IMR-90 (cell line): ENCODE measurements at regions not wholly inside any gene's neighbourhood (a gene's known extent, or its start where the extent isn't known, plus 50 kb on each side); places are given as distances from the start of the nearest gene placed in this dataset.
A peak's percentile ranks its signal among the peaks of the same experiment; 100 is the strongest.

Source experiments
- ATAC-seq: fragments of 200-7000 bp; cut with Tn5 transposase; 2 replicates; pipeline ENCODE4 v1.9.1; 2020; ENCODE audit warnings: low read depth, mild to moderate bottlenecking, moderate library complexity
- BruUV-seq: library from RNA; stranded (reverse); fragments of 400-500 nt; replicated peaks from 2 replicates; lab custom pipeline; 2021; lab: Mats Ljungman, UMichigan
- CTCF ChIA-PET: fragments of 300-600 bp; formaldehyde crosslinking; extraction: SDS; loops from one replicate; lab custom pipeline; 2021; ENCODE audit warnings: antibody characterized with exemption; lab: Yijun Ruan, JAX
- POLR2A ChIA-PET: fragments of 300-600 bp; sonication (Branson Sonifier 250); formaldehyde crosslinking; loops from one replicate; lab custom pipeline; 2022; ENCODE audit warnings: antibody characterized with exemption; ENCODE audit not compliant: unreplicated experiment; lab: Charles Lee
- DNase-seq: peaks from one replicate; pipeline ENCODE4 v3.0.0; 2013
- H2AFZ ChIP-seq: replicated peaks from 2 replicates; pipeline ENCODE3; 2013; ENCODE audit warnings: low read length, mild to moderate bottlenecking; ENCODE audit not compliant: poor library complexity
- H2AK5ac ChIP-seq: 2 replicates; pipeline ENCODE4 v1.6.1; 2013; ENCODE audit warnings: low read depth, low read length, inconsistent platforms
- H2AK9ac ChIP-seq: replicated peaks from 2 replicates; pipeline ENCODE3; 2013; ENCODE audit warnings: mild to moderate bottlenecking, low read depth, low read length, moderate library complexity; ENCODE audit not compliant: poor library complexity
- H2BK120ac ChIP-seq: 2 replicates; pipeline ENCODE4 v1.6.1; 2013; ENCODE audit warnings: low read depth, low read length, inconsistent platforms
- H2BK15ac ChIP-seq: 3 replicates; pipeline ENCODE4 v1.6.1; 2013; ENCODE audit warnings: low read depth, low read length, inconsistent platforms
- H2BK20ac ChIP-seq: 2 replicates; pipeline ENCODE4 v1.6.1; 2013; ENCODE audit warnings: low read depth, mild to moderate bottlenecking, inconsistent platforms, low read length, moderate library complexity
- H2BK5ac ChIP-seq: 2 replicates; pipeline ENCODE4 v1.6.1; 2013; ENCODE audit warnings: mild to moderate bottlenecking, low read depth, low read length, inconsistent platforms; ENCODE audit not compliant: poor library complexity, severe bottlenecking
- H3K14ac ChIP-seq: replicated peaks from 2 replicates; pipeline ENCODE4 v1.6.1; 2013; ENCODE audit warnings: low read depth, low read length, inconsistent platforms
- H3K18ac ChIP-seq: 2 replicates; pipeline ENCODE4 v1.6.1; 2013; ENCODE audit warnings: low read depth, low read length, control low read depth
- H3K23ac ChIP-seq: 2 replicates; pipeline ENCODE4 v1.6.1; 2013; ENCODE audit warnings: low read depth, low read length, inconsistent platforms
- H3K27ac ChIP-seq: 2 replicates; pipeline ENCODE4 v1.5.1; 2013; ENCODE audit warnings: mild to moderate bottlenecking, control low read depth, low read length; ENCODE audit not compliant: insufficient read depth
- H3K27me3 ChIP-seq: 2 replicates; pipeline ENCODE4 v1.6.1; 2013; ENCODE audit warnings: low read length; ENCODE audit not compliant: control insufficient read depth, insufficient read depth
- H3K36me3 ChIP-seq: 2 replicates; pipeline ENCODE4 v1.6.1; 2013; ENCODE audit warnings: low read length, mixed read lengths; ENCODE audit not compliant: control insufficient read depth, insufficient read depth
- H3K4ac ChIP-seq: 2 replicates; pipeline ENCODE4 v1.6.1; 2013; ENCODE audit warnings: low read depth, low read length, inconsistent platforms
- H3K4me1 ChIP-seq: 2 replicates; pipeline ENCODE4 v1.6.1; 2013; ENCODE audit warnings: low read length, mixed read lengths; ENCODE audit not compliant: control insufficient read depth, insufficient read depth
- H3K4me2 ChIP-seq: 2 replicates; pipeline ENCODE4 v1.6.1; 2013; ENCODE audit warnings: low read depth, mild to moderate bottlenecking, control low read depth, low read length, moderate library complexity
- H3K4me3 ChIP-seq: 2 replicates; pipeline ENCODE4 v1.5.1; 2013; ENCODE audit warnings: low read depth, mild to moderate bottlenecking, control low read depth, low read length, moderate library complexity; ENCODE audit not compliant: insufficient read depth
- H3K56ac ChIP-seq: 2 replicates; pipeline ENCODE4 v1.6.1; 2013; ENCODE audit warnings: low read length, inconsistent platforms; ENCODE audit not compliant: insufficient read depth; ENCODE audit errors: extremely low read depth
- H3K79me1 ChIP-seq, 2 experiments: 2 replicates each; pipeline ENCODE4 v1.6.1; 2013; ENCODE audit warnings: low read length in 2 of 2, inconsistent platforms in 1 of 2, low read depth in 1 of 2
- H3K9ac ChIP-seq: 2 replicates; pipeline ENCODE4 v1.6.1; 2013; ENCODE audit warnings: low read depth, low read length, control low read depth
- H3K9me1 ChIP-seq: 2 replicates; pipeline ENCODE4 v1.6.1; 2013; ENCODE audit warnings: low read length, inconsistent platforms; ENCODE audit not compliant: insufficient read depth
- H3K9me3 ChIP-seq: 2 replicates; pipeline ENCODE4 v1.6.1; 2013; ENCODE audit warnings: low read length; ENCODE audit not compliant: control insufficient read depth, insufficient read depth
- H4K20me1 ChIP-seq: 2 replicates; pipeline ENCODE4 v1.6.1; 2013; ENCODE audit warnings: low read length, inconsistent platforms; ENCODE audit not compliant: insufficient read depth
- H4K5ac ChIP-seq: 2 replicates; pipeline ENCODE4 v1.6.1; 2013; ENCODE audit warnings: mild to moderate bottlenecking, low read depth, low read length, control low read depth
- H4K8ac ChIP-seq, 2 experiments: 2 replicates each; pipeline ENCODE4 v1.6.1; 2013; ENCODE audit warnings: low read depth in 2 of 2, low read length in 2 of 2, control low read depth in 1 of 2, inconsistent platforms in 1 of 2
- H4K91ac ChIP-seq: 2 replicates; pipeline ENCODE4 v1.6.1; 2013; ENCODE audit warnings: low read depth, low read length, inconsistent platforms; ENCODE audit not compliant: insufficient read depth
- BHLHE40 ChIP-seq: fragments of 150-350 bp; IDR thresholded peaks from 2 replicates; pipeline ENCODE4 v1.6.1; 2016; ENCODE audit warnings: mild to moderate bottlenecking, low read depth, low read length
- CHD1 ChIP-seq: IDR thresholded peaks from 2 replicates; pipeline ENCODE4 v1.6.1; 2012; ENCODE audit warnings: low read depth, low read length, improper control_type of control experiment
- CTCF ChIP-seq: conservative IDR thresholded peaks from 2 replicates; pipeline ENCODE4 v1.5.1; 2012; ENCODE audit warnings: mild to moderate bottlenecking, low read depth, low read length, improper control_type of control experiment
- ELK1 ChIP-seq: fragments of 150-350 bp; IDR thresholded peaks from 2 replicates; pipeline ENCODE4 v1.6.1; 2016; ENCODE audit warnings: low read depth, mild to moderate bottlenecking, low read length, moderate library complexity, borderline replicate concordance
- FOS ChIP-seq: fragments of 150-350 bp; IDR thresholded peaks from 2 replicates; pipeline ENCODE4 v1.6.1; 2016; ENCODE audit warnings: low read depth, low read length
- MAFK ChIP-seq: IDR thresholded peaks from 2 replicates; pipeline ENCODE4 v1.6.1; 2012; ENCODE audit warnings: low read depth, low read length, improper control_type of control experiment
- MAZ ChIP-seq: IDR thresholded peaks from 2 replicates; pipeline ENCODE4 v1.6.1; 2012; ENCODE audit warnings: low read depth, mild to moderate bottlenecking, low read length, improper control_type of control experiment, moderate library complexity, borderline replicate concordance
- MXI1 ChIP-seq: IDR thresholded peaks from 2 replicates; pipeline ENCODE4 v1.6.1; 2012; ENCODE audit warnings: low read depth, mild to moderate bottlenecking, low read length, moderate library complexity, borderline replicate concordance
- NFE2L2 ChIP-seq: fragments of 150-350 bp; IDR thresholded peaks from 2 replicates; pipeline ENCODE4 v1.6.1; 2016; ENCODE audit warnings: low read depth, mild to moderate bottlenecking, low read length
- POLR2A ChIP-seq: IDR thresholded peaks from 2 replicates; pipeline ENCODE4 v1.6.1; 2012; ENCODE audit warnings: mild to moderate bottlenecking, low read depth, low read length
- RAD21 ChIP-seq: IDR thresholded peaks from 2 replicates; pipeline ENCODE4 v1.6.1; 2012; ENCODE audit warnings: low read length, improper control_type of control experiment
- RCOR1 ChIP-seq: IDR thresholded peaks from 2 replicates; pipeline ENCODE4 v1.6.1; 2012; ENCODE audit warnings: mild to moderate bottlenecking, low read length, improper control_type of control experiment; ENCODE audit not compliant: insufficient replicate concordance
- RFX5 ChIP-seq: IDR thresholded peaks from 2 replicates; pipeline ENCODE4 v1.8.0; 2012; ENCODE audit warnings: low read depth, mild to moderate bottlenecking, low read length, moderate library complexity
- SMC3 ChIP-seq: fragments of 150-350 bp; IDR thresholded peaks from 2 replicates; pipeline ENCODE4 v1.6.1; 2016; ENCODE audit warnings: low read depth, mild to moderate bottlenecking, antibody characterized with exemption, low read length, moderate library complexity
- USF2 ChIP-seq: fragments of 150-350 bp; IDR thresholded peaks from 2 replicates; pipeline ENCODE4 v1.6.1; 2017; ENCODE audit warnings: mild to moderate bottlenecking, antibody characterized with exemption, low read length, low read depth
- WGBS, 2 experiments: methylation state at CpG; one replicate each; pipeline versions ENCODE4 v1.1.5 to v1.1.7; 2013; ENCODE audit warnings: missing lambda C conversion rate in 2 of 2; ENCODE audit not compliant: insufficient read length in 1 of 2; ENCODE audit errors: extremely low coverage in 2 of 2; 5-methylcytosine and 5-hydroxymethylcytosine counted together
- dilution Hi-C: fragments of 300-500 bp; cut with HindIII; formaldehyde crosslinking; loops from one replicate; pipeline ENCODE4 v1.14.3; 2018; ENCODE audit warnings: low sequenced_read_pairs; ENCODE audit not compliant: unreplicated experiment
- in situ Hi-C: fragments of 300-500 bp; cut with MboI; formaldehyde crosslinking; loops from 3 replicates; pipeline ENCODE4 v1.14.3; 2019; ENCODE audit warnings: low sequenced_read_pairs, inconsistent platforms, mixed read lengths
- intact Hi-C: fragments of 100-400 bp; cut with micrococcal nuclease; formaldehyde crosslinking; loops from 2 replicates; pipeline ENCODE4 v1.10.0; 2022

- Histone ChIP-seq H2AK9ac (no peak overlapping the region), H3K23ac (no peak overlapping the region), H2AFZ (peak overlapping the region; percentile 45), H3K79me1 (no peaks in the 10 kb centered on the region), H3K4me3 (no peak overlapping the region), H3K4ac (peak overlapping the region; percentile 54), H3K4me2 (no peak overlapping the region), H3K4me1 (peaks cover 6% of the 10 kb centered on the region), H3K27ac (no peak overlapping the region), H3K56ac (no peak overlapping the region), H3K27me3 (no peaks in the 10 kb centered on the region), H2BK5ac (no peak overlapping the region), H2BK15ac (peak overlapping the region; percentile 60; the same call in 1 of the 3 replicates), H3K9me3 (no peaks in the 10 kb centered on the region), H2BK20ac (peak overlapping the region; percentile 85), H3K9me1 (peaks cover 3% of the 10 kb centered on the region), H3K36me3 (no peaks in the 10 kb centered on the region), H4K20me1 (no peaks in the 10 kb centered on the region), H3K18ac (no peak overlapping the region), H3K14ac (0 out of 2 replicates have a peak overlapping the region, but pooled peaks have one; percentile 34), H3K9ac (no peak overlapping the region), H4K5ac (no peak overlapping the region), H2AK5ac (peak overlapping the region; percentile 10; the same call in 1 of the 2 replicates), H2BK120ac (peak overlapping the region; percentile 75; the same call in 1 of the 2 replicates), H4K91ac (peak overlapping the region; percentile 24), H4K8ac (peak overlapping the region in 1 of 2 experiments; percentile 24; a peak in 1 of 4 replicates)
- dilution Hi-C loops, result no loop called here
- POLR2A ChIA-PET, result no interaction called here
- DNase-seq (no peak), ATAC-seq (no peak)
- 82% methylated on average over 3 of the region's 5 CpGs; no CpG with 5 or more reads in 1 of the 2 experiments for WGBS, 2 experiments
- CTCF ChIA-PET, result interaction anchor here (0.5 kb wide), 1 partner anchor 119 kb away, joined by 5 read pairs; no protein-coding TSS in a partner anchor
- intact Hi-C loops, result no loop called here
- in situ Hi-C loops, result loop anchor here (25.0 kb wide), 1 partner anchor 813 kb away; no protein-coding TSS in a partner anchor
- no peak for TF ChIP-seq ELK1
- TF ChIP-seq POLR2A, result no peak
- TF ChIP-seq MXI1, result no peak
- TF ChIP-seq SMC3, result no peak
- TF ChIP-seq MAFK, result no peak
- no peak for TF ChIP-seq FOS
- no peak for TF ChIP-seq RFX5
- TF ChIP-seq MAZ, result no peak
- TF ChIP-seq BHLHE40, result no peak
- TF ChIP-seq RCOR1, result no peak
- no peak for TF ChIP-seq RAD21
- TF ChIP-seq CHD1, result no peak
- no peak for TF ChIP-seq USF2
- no peak for TF ChIP-seq NFE2L2
- TF ChIP-seq CTCF, result no peak
- no TSS peak for BruUV-seq
These were observed 121.2 kb upstream of the RBPJ start for GRCh38 chr4:26199596-26199995.
